ENCODE measurements at regions not wholly inside any gene's neighbourhood (a gene's known extent, or its start where the extent isn't known, plus 50 kb on each side); places are given as distances from the start of the nearest gene placed in this dataset.

DNA sequence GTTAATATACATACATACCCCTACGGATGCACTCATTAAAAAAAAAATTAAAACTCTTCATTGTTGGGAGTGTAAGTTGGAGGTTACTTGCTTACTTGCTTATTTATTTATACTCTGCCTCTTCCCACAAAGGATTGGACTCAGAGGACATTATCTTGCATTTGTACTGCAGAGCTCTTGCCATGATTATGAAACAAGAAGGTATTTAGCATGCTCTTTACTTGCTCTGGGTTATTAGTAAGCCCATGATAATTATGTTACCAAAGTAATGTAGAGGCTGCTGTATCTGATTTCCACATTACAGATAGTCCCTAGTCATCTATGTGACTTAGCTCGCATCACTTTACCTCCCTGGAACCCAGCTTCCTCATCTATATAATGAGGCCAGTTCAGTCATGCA is 355.1 kb upstream of the PTBP2 start:
- no peak overlapping the region for H3K27ac ChIP-seq (replicated peaks)
- DNase-seq (ENCODE audit: low read depth in 1 of 2, low spot score in 1 of 2): no peak
- TF ChIP-seq, protein P1, sequence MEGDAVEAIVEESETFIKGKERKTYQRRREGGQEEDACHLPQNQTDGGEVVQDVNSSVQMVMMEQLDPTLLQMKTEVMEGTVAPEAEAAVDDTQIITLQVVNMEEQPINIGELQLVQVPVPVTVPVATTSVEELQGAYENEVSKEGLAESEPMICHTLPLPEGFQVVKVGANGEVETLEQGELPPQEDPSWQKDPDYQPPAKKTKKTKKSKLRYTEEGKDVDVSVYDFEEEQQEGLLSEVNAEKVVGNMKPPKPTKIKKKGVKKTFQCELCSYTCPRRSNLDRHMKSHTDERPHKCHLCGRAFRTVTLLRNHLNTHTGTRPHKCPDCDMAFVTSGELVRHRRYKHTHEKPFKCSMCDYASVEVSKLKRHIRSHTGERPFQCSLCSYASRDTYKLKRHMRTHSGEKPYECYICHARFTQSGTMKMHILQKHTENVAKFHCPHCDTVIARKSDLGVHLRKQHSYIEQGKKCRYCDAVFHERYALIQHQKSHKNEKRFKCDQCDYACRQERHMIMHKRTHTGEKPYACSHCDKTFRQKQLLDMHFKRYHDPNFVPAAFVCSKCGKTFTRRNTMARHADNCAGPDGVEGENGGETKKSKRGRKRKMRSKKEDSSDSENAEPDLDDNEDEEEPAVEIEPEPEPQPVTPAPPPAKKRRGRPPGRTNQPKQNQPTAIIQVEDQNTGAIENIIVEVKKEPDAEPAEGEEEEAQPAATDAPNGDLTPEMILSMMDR (IDR thresholded peaks at IDR 0.05; ENCODE audit: insufficient read depth, low read length): no peak
- TF ChIP-seq GABPA (IDR thresholded peaks at IDR 0.05; ENCODE audit: low read depth): no peak
- TF ChIP-seq, protein P2, sequence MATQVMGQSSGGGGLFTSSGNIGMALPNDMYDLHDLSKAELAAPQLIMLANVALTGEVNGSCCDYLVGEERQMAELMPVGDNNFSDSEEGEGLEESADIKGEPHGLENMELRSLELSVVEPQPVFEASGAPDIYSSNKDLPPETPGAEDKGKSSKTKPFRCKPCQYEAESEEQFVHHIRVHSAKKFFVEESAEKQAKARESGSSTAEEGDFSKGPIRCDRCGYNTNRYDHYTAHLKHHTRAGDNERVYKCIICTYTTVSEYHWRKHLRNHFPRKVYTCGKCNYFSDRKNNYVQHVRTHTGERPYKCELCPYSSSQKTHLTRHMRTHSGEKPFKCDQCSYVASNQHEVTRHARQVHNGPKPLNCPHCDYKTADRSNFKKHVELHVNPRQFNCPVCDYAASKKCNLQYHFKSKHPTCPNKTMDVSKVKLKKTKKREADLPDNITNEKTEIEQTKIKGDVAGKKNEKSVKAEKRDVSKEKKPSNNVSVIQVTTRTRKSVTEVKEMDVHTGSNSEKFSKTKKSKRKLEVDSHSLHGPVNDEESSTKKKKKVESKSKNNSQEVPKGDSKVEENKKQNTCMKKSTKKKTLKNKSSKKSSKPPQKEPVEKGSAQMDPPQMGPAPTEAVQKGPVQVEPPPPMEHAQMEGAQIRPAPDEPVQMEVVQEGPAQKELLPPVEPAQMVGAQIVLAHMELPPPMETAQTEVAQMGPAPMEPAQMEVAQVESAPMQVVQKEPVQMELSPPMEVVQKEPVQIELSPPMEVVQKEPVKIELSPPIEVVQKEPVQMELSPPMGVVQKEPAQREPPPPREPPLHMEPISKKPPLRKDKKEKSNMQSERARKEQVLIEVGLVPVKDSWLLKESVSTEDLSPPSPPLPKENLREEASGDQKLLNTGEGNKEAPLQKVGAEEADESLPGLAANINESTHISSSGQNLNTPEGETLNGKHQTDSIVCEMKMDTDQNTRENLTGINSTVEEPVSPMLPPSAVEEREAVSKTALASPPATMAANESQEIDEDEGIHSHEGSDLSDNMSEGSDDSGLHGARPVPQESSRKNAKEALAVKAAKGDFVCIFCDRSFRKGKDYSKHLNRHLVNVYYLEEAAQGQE (IDR thresholded peaks at IDR 0.05; ENCODE audit: insufficient replicate concordance, low read depth): no peak
- TF ChIP-seq POLR2AphosphoS5 (IDR thresholded peaks at IDR 0.05; ENCODE audit: low read depth): no peak
- TF ChIP-seq SPI1 (IDR thresholded peaks at IDR 0.05; ENCODE audit: borderline replicate concordance, low read depth): no peak
- no peaks in the 10 kb centered on the region for H3K27me3 ChIP-seq (ENCODE audit: insufficient read depth, poor library complexity, severe bottlenecking)
- H3K4me3 ChIP-seq (replicated peaks; ENCODE audit: insufficient read depth, low read length): no peak overlapping the region

GRCh38 chr1:96367791-96368190 is 353.8 kb upstream of the PTBP2 start:
- Histone ChIP-seq H3K27ac (replicated peaks) (no peak overlapping the region), H3K27me3 (ENCODE audit: insufficient read depth, poor library complexity, severe bottlenecking) (no peaks in the 10 kb centered on the region), H3K4me3 (replicated peaks; ENCODE audit: insufficient read depth, low read length) (no peak overlapping the region)
- no peak for DNase-seq (ENCODE audit: low read depth in 1 of 2, low spot score in 1 of 2)
- TF ChIP-seq, protein P1 (IDR thresholded peaks at IDR 0.05; ENCODE audit: insufficient read depth, low read length): no peak
- TF ChIP-seq POLR2AphosphoS5 (IDR thresholded peaks at IDR 0.05; ENCODE audit: low read depth) (no peak), SPI1 (IDR thresholded peaks at IDR 0.05; ENCODE audit: borderline replicate concordance, low read depth) (no peak), GABPA (IDR thresholded peaks at IDR 0.05; ENCODE audit: low read depth) (no peak)
- TF ChIP-seq, protein P2 (IDR thresholded peaks at IDR 0.05; ENCODE audit: insufficient replicate concordance, low read depth): no peak

GRCh38 chr1:96370757-96371156 is 350.8 kb upstream of the PTBP2 start:
- Histone ChIP-seq H3K4me3 (replicated peaks; ENCODE audit: insufficient read depth, low read length) (no peak overlapping the region), H3K27ac (replicated peaks) (no peak overlapping the region), H3K27me3 (ENCODE audit: insufficient read depth, poor library complexity, severe bottlenecking) (no peaks in the 10 kb centered on the region)
- DNase-seq (ENCODE audit: low read depth in 1 of 2, low spot score in 1 of 2): no peak
- TF ChIP-seq, protein P2 (IDR thresholded peaks at IDR 0.05; ENCODE audit: insufficient replicate concordance, low read depth): no peak
- TF ChIP-seq SPI1 (IDR thresholded peaks at IDR 0.05; ENCODE audit: borderline replicate concordance, low read depth): no peak
- no peak for TF ChIP-seq GABPA (IDR thresholded peaks at IDR 0.05; ENCODE audit: low read depth)
- TF ChIP-seq, protein P1 (IDR thresholded peaks at IDR 0.05; ENCODE audit: insufficient read depth, low read length): no peak
- TF ChIP-seq POLR2AphosphoS5 (IDR thresholded peaks at IDR 0.05; ENCODE audit: low read depth): no peak
